Activated gamma-delta T cell treated with anti-CD3 and anti-CD28 coated beads, Interleukin-2, amount 50 U/mL, for 16 hours (primary cell): ENCODE measurements at regions not wholly inside any gene's neighbourhood (a gene's known extent, or its start where the extent isn't known, plus 50 kb on each side); places are given as distances from the start of the nearest gene placed in this dataset.

ENCODE experiments used
- DNase-seq: peaks from one replicate; pipeline ENCODE4 v3.0.0-alpha.2; 2020; ENCODE audit warnings: low read depth

- no peak for DNase-seq
Measured at GRCh38 chr1:30268923-30269666, 454.3 kb downstream of the MATN1 start.

GRCh38 chr1:30267856-30268255, 455.5 kb downstream of the MATN1 start:
- no peak for DNase-seq

- DNase-seq = no peak
Measured at GRCh38 chr1:30267046-30267445, 456.3 kb downstream of the MATN1 start.

- no peak for DNase-seq
Measured at GRCh38 chr1:30265127-30266070, 458.0 kb downstream of the MATN1 start.

GRCh38 chr1:30264672-30265025, 458.7 kb downstream of the MATN1 start:
- no peak for DNase-seq

- DNase-seq = no peak
Measured at GRCh38 chr1:30263888-30264671, 459.3 kb downstream of the MATN1 start.

- DNase-seq = no peak
Measured at GRCh38 chr1:30263405-30263804, 460.0 kb downstream of the MATN1 start.

- DNase-seq = no peak
Measured at GRCh38 chr1:30262158-30262557, 461.2 kb downstream of the MATN1 start.

GRCh38 chr1:30260318-30260717, 463.1 kb downstream of the MATN1 start:
- DNase-seq = no peak

- no peak for DNase-seq
Measured at GRCh38 chr1:30259631-30260030, 463.8 kb downstream of the MATN1 start.

GRCh38 chr1:30258876-30259275, 464.5 kb downstream of the MATN1 start:
- no peak for DNase-seq

GRCh38 chr1:30258471-30258870, 464.9 kb downstream of the MATN1 start:
- no peak for DNase-seq

GRCh38 chr1:30257742-30258380, 465.5 kb downstream of the MATN1 start:
- no peak for DNase-seq

- DNase-seq = no peak
Measured at GRCh38 chr1:30257322-30257721, 466.1 kb downstream of the MATN1 start.

- DNase-seq = no peak
Measured at GRCh38 chr1:30256911-30257310, 466.5 kb downstream of the MATN1 start.

GRCh38 chr1:30255111-30255724, 468.2 kb downstream of the MATN1 start:
- DNase-seq = no peak

- DNase-seq = no peak
Measured at GRCh38 chr1:30253807-30254440, 469.5 kb downstream of the MATN1 start.

GRCh38 chr1:30253361-30253760, 470.0 kb downstream of the MATN1 start:
- no peak for DNase-seq

- no peak for DNase-seq
Measured at GRCh38 chr1:30250984-30251850, 472.2 kb downstream of the MATN1 start.
